Aorta (tissue), 5 donors: ENCODE measurements at regions not wholly inside any gene's neighbourhood (a gene's known extent, or its start where the extent isn't known, plus 50 kb on each side); places are given as distances from the start of the nearest gene placed in this dataset.
A peak's percentile ranks its signal among the peaks of the same experiment; 100 is the strongest.

ENCODE experiments used
- ATAC-seq: fragments of 200-7000 bp; cut with Tn5 transposase; one replicate; pipeline ENCODE4 v1.9.1; 2022; ENCODE audit warnings: moderate library complexity; ENCODE audit not compliant: low FRiP score
- DNase-seq, 2 donors: peaks; one replicate each; pipeline ENCODE4 v3.0.0-alpha.2; 2020
- H3K27ac ChIP-seq, 2 donors: one replicate each; pipeline ENCODE4 v1.5.1; 2013; ENCODE audit warnings: low read length in 2 of 2, mild to moderate bottlenecking in 2 of 2, moderate library complexity in 2 of 2, control low read depth in 1 of 2, inconsistent platforms in 1 of 2, low read depth in 1 of 2
- H3K27me3 ChIP-seq, 2 donors: one replicate each; pipeline ENCODE4 v1.6.1; 2013; ENCODE audit warnings: control low read depth in 1 of 2, low read length in 1 of 2, mild to moderate bottlenecking in 1 of 2, moderate library complexity in 1 of 2; ENCODE audit not compliant: insufficient read depth in 2 of 2, control insufficient read depth in 1 of 2
- H3K36me3 ChIP-seq, 2 donors: one replicate each; pipeline ENCODE4 v1.6.1; 2013; ENCODE audit warnings: control low read depth in 1 of 2, low read length in 1 of 2, mild to moderate bottlenecking in 1 of 2; ENCODE audit not compliant: insufficient read depth in 2 of 2, control insufficient read depth in 1 of 2
- H3K4me1 ChIP-seq, 2 donors: one replicate each; pipeline ENCODE4 v1.6.1; 2013; ENCODE audit warnings: low read length in 2 of 2, control low read depth in 1 of 2, mild to moderate bottlenecking in 1 of 2, moderate library complexity in 1 of 2; ENCODE audit not compliant: insufficient read depth in 2 of 2, control insufficient read depth in 1 of 2
- H3K4me3 ChIP-seq, 2 donors: one replicate each; pipeline ENCODE4 v1.5.1; 2013; ENCODE audit warnings: low read length in 2 of 2, control low read depth in 1 of 2, mild to moderate bottlenecking in 1 of 2
- H3K9me3 ChIP-seq: one replicate; pipeline ENCODE4 v1.6.1; 2013; ENCODE audit warnings: mild to moderate bottlenecking, low read length; ENCODE audit not compliant: control insufficient read depth
- WGBS, 2 donors: extraction: QIAGEN DNeasy Blood & Tissue Kit; methylation state at CpG; one replicate each; pipeline ENCODE4 v1.1.7; 2013; 5-methylcytosine and 5-hydroxymethylcytosine counted together
- intact Hi-C, 2 donors: fragments of 100-400 bp; cut with DNase I; formaldehyde crosslinking; loops; one replicate each; pipeline versions ENCODE4 v1.14.2 to v1.15.0; 2022
- donor health status: healthy with polysubstance abuse.
- donor health status: Bipolar disorder and iron deficiency.
- donor health status: DM: no; HTN: no; CAD: no.
- donor health status: DM: no; HTN: no; CAD: no.
- donor health status: DM: yes; HTN: yes; CAD: no.

GRCh38 chr10:128448796-128449195 is 322.6 kb upstream of the MKI67 start:
- Histone ChIP-seq H3K9me3 (no peaks in the 10 kb centered on the region), H3K27ac (no peak overlapping the region), H3K36me3 (no peaks in the 10 kb centered on the region), H3K4me3 (no peak overlapping the region), H3K4me1 (no peaks in the 10 kb centered on the region), H3K27me3 (no peaks in the 10 kb centered on the region)
- ATAC-seq (no peak), DNase-seq (no peak)
- WGBS, 2 donors: 82 to 87% methylated on average over 5 of the region's 5 CpGs
- intact Hi-C loops: no loop called here

- Histone ChIP-seq H3K27me3 (no peaks in the 10 kb centered on the region), H3K9me3 (no peaks in the 10 kb centered on the region), H3K36me3 (no peaks in the 10 kb centered on the region), H3K4me1 (no peaks in the 10 kb centered on the region), H3K27ac (no peak overlapping the region), H3K4me3 (no peak overlapping the region)
- no peak for DNase-seq
- intact Hi-C loops: no loop called here
- no peak for ATAC-seq
- 85 to 93% methylated on average over 3 of the region's 3 CpGs for WGBS, 2 donors
Measured at GRCh38 chr10:128451879-128452278, 325.7 kb upstream of the MKI67 start.

- intact Hi-C loops: no loop called here
- 83 to 85% methylated on average over 7 of the region's 7 CpGs for WGBS, 2 donors
- H3K9me3 ChIP-seq: no peaks in the 10 kb centered on the region
- no peaks in the 10 kb centered on the region for H3K36me3 ChIP-seq
- H3K4me1 ChIP-seq: no peaks in the 10 kb centered on the region
- H3K27ac ChIP-seq: no peak overlapping the region
- H3K27me3 ChIP-seq: no peaks in the 10 kb centered on the region
- ATAC-seq (no peak), DNase-seq (no peak)
- H3K4me3 ChIP-seq: no peak overlapping the region
Measured at GRCh38 chr10:128456271-128456670, 330.0 kb upstream of the MKI67 start.

- WGBS, 2 donors: 67 to 74% methylated on average over 10 of the region's 10 CpGs
- Histone ChIP-seq H3K9me3 (no peaks in the 10 kb centered on the region), H3K4me3 (no peak overlapping the region), H3K27ac (no peak overlapping the region), H3K4me1 (no peaks in the 10 kb centered on the region), H3K27me3 (no peaks in the 10 kb centered on the region), H3K36me3 (no peaks in the 10 kb centered on the region)
- intact Hi-C loops: no loop called here
- no peak for ATAC-seq
- DNase-seq: no peak
Measured at GRCh38 chr10:128457136-128457535, 330.9 kb upstream of the MKI67 start.

GRCh38 chr10:128461991-128462390 is 335.8 kb upstream of the MKI67 start:
- no peak for ATAC-seq
- 78 to 82% methylated on average over 6 of the region's 6 CpGs for WGBS, 2 donors
- H3K36me3 ChIP-seq: no peaks in the 10 kb centered on the region
- no peaks in the 10 kb centered on the region for H3K9me3 ChIP-seq
- no peak overlapping the region for H3K27ac ChIP-seq
- H3K4me3 ChIP-seq: no peak overlapping the region
- H3K4me1 ChIP-seq: no peaks in the 10 kb centered on the region
- no peaks in the 10 kb centered on the region for H3K27me3 ChIP-seq
- intact Hi-C loops: no loop called here
- DNase-seq: no peak

GRCh38 chr10:128462844-128463243 is 336.6 kb upstream of the MKI67 start:
- H3K27ac ChIP-seq: no peak overlapping the region
- ATAC-seq: no peak
- no peak overlapping the region for H3K4me3 ChIP-seq
- 59 to 65% methylated on average over 7 of the region's 7 CpGs for WGBS, 2 donors
- H3K36me3 ChIP-seq: no peaks in the 10 kb centered on the region
- DNase-seq: no peak
- no peaks in the 10 kb centered on the region for H3K9me3 ChIP-seq
- intact Hi-C loops: no loop called here
- H3K4me1 ChIP-seq: no peaks in the 10 kb centered on the region
- H3K27me3 ChIP-seq: no peaks in the 10 kb centered on the region

- Histone ChIP-seq H3K27ac (no peak overlapping the region), H3K36me3 (no peaks in the 10 kb centered on the region), H3K27me3 (no peaks in the 10 kb centered on the region), H3K9me3 (no peaks in the 10 kb centered on the region), H3K4me3 (no peak overlapping the region), H3K4me1 (no peaks in the 10 kb centered on the region)
- ATAC-seq (peak; percentile 90), DNase-seq (peak in 1 of 2 donors; percentile 75)
- 76 to 92% methylated on average over 4 of the region's 4 CpGs for WGBS, 2 donors
- intact Hi-C loops: no loop called here
Measured at GRCh38 chr10:128463991-128464760, 338.0 kb upstream of the MKI67 start.

GRCh38 chr10:128465697-128466096 is 339.5 kb upstream of the MKI67 start:
- peak in 1 of 2 donors; percentile 39 for DNase-seq
- Histone ChIP-seq H3K4me1 (no peaks in the 10 kb centered on the region), H3K27ac (no peak overlapping the region), H3K27me3 (no peaks in the 10 kb centered on the region), H3K4me3 (no peak overlapping the region), H3K9me3 (no peaks in the 10 kb centered on the region), H3K36me3 (no peaks in the 10 kb centered on the region)
- intact Hi-C loops: no loop called here
- WGBS, 2 donors: 83 to 87% methylated on average over 11 of the region's 11 CpGs
- ATAC-seq: no peak

- Histone ChIP-seq H3K36me3 (no peaks in the 10 kb centered on the region), H3K27ac (no peak overlapping the region), H3K9me3 (no peaks in the 10 kb centered on the region), H3K4me3 (no peak overlapping the region), H3K4me1 (no peaks in the 10 kb centered on the region), H3K27me3 (no peaks in the 10 kb centered on the region)
- intact Hi-C loops: no loop called here
- ATAC-seq (no peak), DNase-seq (peak in 1 of 2 donors; percentile 67)
- 92 to 95% methylated on average over 14 of the region's 14 CpGs for WGBS, 2 donors
Measured at GRCh38 chr10:128466831-128467371, 340.7 kb upstream of the MKI67 start.
